Lung (tissue), 11 donors: ENCODE measurements at regions not wholly inside any gene's neighbourhood (a gene's known extent, or its start where the extent isn't known, plus 50 kb on each side); places are given as distances from the start of the nearest gene placed in this dataset.

ENCODE experiments used
- ATAC-seq: fragments of 200-7000 bp; cut with Tn5 transposase; one replicate; pipeline ENCODE4 v1.9.1; 2020; ENCODE audit warnings: moderate number of reproducible peaks; ENCODE audit not compliant: insufficient read depth, low FRiP score
- DNase-seq, 3 donors: peaks; one replicate each; pipeline ENCODE4 v3.0.0-alpha.2; 2013 to 2017
- H3K27ac ChIP-seq, 2 donors: one replicate each; pipeline ENCODE4 v1.5.1; 2013; ENCODE audit warnings: mild to moderate bottlenecking in 2 of 2, moderate library complexity in 2 of 2, control low read depth in 1 of 2, inconsistent platforms in 1 of 2, low read depth in 1 of 2, low read length in 1 of 2
- H3K27me3 ChIP-seq, 3 donors: one replicate each; pipeline ENCODE4 v1.5.1; 2013; ENCODE audit warnings: low read length in 2 of 3; ENCODE audit not compliant: control insufficient read depth in 3 of 3, insufficient read depth in 3 of 3
- H3K36me3 ChIP-seq, 4 donors: one replicate each; pipeline ENCODE4 v1.5.1; 2013; ENCODE audit warnings: low read length in 4 of 4, mild to moderate bottlenecking in 1 of 4, moderate library complexity in 1 of 4; ENCODE audit not compliant: control insufficient read depth in 4 of 4, insufficient read depth in 4 of 4
- H3K4me1 ChIP-seq, 5 donors: one replicate each; pipeline ENCODE4 v1.5.1; 2013; ENCODE audit warnings: low read length in 5 of 5, mild to moderate bottlenecking in 2 of 5, moderate library complexity in 1 of 5; ENCODE audit not compliant: control insufficient read depth in 5 of 5, insufficient read depth in 5 of 5
- H3K4me3 ChIP-seq: one replicate; pipeline ENCODE4 v1.5.1; 2013; ENCODE audit warnings: mild to moderate bottlenecking, control low read depth, moderate library complexity
- H3K9ac ChIP-seq, 2 donors: one replicate each; pipeline ENCODE4 v1.5.1; 2013; ENCODE audit warnings: low read length in 2 of 2, control low read depth in 1 of 2; ENCODE audit not compliant: insufficient read depth in 1 of 2
- H3K9me3 ChIP-seq, 4 donors: one replicate each; pipeline ENCODE4 v1.5.1; 2013; ENCODE audit warnings: low read length in 3 of 4, mild to moderate bottlenecking in 1 of 4, moderate library complexity in 1 of 4; ENCODE audit not compliant: control insufficient read depth in 4 of 4, insufficient read depth in 3 of 4
- WGBS, 2 donors: extraction: QIAGEN DNeasy Blood & Tissue Kit; methylation state at CpG; one replicate each; pipeline ENCODE4 v1.1.7; 2013; 5-methylcytosine and 5-hydroxymethylcytosine counted together
- TF ChIP-seq, protein P1 (sequence below): IDR thresholded peaks from 2 replicates; pipeline ENCODE4 v1.5.1; 2012; ENCODE audit warnings: mild to moderate bottlenecking; ENCODE audit errors: control extremely low read depth, extremely low read depth
- donor health status: control.
- donor health status: control.
- donor health status: Bipolar disorder and iron deficiency.
- donor health status: healthy.
- donor health status: DM: yes; HTN: yes; CAD: no.

DNA sequence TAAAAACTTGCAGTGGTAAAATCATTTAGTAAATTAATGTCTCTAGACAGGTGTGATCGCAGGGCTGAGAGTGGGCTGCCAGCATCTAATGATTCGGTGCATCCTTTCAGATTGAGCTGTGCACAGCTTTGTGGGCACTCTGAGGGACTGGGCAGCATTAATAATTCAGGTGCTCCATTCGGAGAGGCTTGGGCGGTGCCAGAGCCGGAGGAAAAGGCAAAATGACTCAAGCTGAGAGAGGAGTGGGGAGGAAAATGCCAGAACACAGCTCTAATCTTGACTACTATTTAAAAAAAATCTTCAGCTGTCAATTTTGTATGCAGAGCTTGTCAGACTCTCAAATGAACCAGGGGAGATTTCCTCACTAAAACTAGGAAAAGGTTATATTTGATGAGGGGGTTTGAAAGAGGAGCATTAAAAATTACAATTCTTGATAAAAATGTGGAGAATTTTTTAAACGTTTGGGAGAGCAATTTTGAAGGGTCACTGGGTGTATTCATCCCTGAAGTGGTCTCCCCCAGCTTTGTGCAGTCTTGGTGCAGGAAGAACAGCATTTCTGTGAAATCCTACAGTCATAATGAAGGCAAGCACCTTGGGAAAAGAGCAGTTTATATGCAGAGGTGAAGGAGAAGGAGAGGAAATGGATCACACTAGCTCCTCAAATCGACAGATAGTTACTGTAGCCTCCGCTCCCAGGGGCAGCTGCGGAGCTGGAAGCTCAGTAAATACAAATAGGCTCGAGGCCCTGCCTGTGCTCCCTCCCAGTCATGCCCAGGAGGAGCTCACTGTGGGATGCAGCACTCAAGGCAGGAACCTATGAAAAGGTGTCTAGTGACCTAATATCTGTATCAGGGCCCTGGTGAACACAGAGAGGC, 535.4 kb upstream of the RAB6C start:
- H3K4me1 ChIP-seq: no peaks in the 10 kb centered on the region
- no peak for ATAC-seq
- H3K36me3 ChIP-seq: no peaks in the 10 kb centered on the region
- TF ChIP-seq, protein P1, sequence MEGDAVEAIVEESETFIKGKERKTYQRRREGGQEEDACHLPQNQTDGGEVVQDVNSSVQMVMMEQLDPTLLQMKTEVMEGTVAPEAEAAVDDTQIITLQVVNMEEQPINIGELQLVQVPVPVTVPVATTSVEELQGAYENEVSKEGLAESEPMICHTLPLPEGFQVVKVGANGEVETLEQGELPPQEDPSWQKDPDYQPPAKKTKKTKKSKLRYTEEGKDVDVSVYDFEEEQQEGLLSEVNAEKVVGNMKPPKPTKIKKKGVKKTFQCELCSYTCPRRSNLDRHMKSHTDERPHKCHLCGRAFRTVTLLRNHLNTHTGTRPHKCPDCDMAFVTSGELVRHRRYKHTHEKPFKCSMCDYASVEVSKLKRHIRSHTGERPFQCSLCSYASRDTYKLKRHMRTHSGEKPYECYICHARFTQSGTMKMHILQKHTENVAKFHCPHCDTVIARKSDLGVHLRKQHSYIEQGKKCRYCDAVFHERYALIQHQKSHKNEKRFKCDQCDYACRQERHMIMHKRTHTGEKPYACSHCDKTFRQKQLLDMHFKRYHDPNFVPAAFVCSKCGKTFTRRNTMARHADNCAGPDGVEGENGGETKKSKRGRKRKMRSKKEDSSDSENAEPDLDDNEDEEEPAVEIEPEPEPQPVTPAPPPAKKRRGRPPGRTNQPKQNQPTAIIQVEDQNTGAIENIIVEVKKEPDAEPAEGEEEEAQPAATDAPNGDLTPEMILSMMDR: no peak
- H3K4me3 ChIP-seq: no peak overlapping the region
- no peaks in the 10 kb centered on the region for H3K27me3 ChIP-seq
- 60 to 73% methylated on average over 10 of the region's 10 CpGs for WGBS, 2 donors
- no peaks in the 10 kb centered on the region for H3K9me3 ChIP-seq
- H3K9ac ChIP-seq: no peak overlapping the region
- no peak overlapping the region for H3K27ac ChIP-seq
- no peak for DNase-seq

DNA sequence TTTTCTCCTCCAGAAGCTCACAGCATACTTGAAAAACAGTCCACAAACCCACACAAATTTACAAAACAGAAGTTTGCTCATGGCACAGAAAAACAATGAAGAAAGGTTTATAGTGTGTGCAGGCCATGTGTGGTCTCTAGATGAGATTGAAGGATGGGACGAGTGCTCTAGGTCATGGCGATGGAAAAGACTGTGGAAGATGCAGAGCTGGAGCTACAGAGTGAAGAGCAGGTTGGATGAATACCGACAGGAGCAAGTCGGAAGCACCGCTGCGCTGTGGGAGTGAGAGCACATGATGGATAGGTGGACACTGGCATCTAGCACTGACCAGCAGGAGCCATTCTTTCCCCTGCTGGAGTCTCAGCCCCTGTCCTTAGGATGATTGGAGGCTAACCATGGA, 534.7 kb upstream of the RAB6C start:
- Histone ChIP-seq H3K9ac (no peak overlapping the region), H3K4me3 (no peak overlapping the region), H3K36me3 (no peaks in the 10 kb centered on the region), H3K4me1 (no peaks in the 10 kb centered on the region), H3K27me3 (no peaks in the 10 kb centered on the region), H3K9me3 (no peaks in the 10 kb centered on the region), H3K27ac (no peak overlapping the region)
- TF ChIP-seq, protein P1: no peak
- no peak for ATAC-seq
- 85 to 93% methylated on average over 6 of the region's 6 CpGs for WGBS, 2 donors
- no peak for DNase-seq

DNA sequence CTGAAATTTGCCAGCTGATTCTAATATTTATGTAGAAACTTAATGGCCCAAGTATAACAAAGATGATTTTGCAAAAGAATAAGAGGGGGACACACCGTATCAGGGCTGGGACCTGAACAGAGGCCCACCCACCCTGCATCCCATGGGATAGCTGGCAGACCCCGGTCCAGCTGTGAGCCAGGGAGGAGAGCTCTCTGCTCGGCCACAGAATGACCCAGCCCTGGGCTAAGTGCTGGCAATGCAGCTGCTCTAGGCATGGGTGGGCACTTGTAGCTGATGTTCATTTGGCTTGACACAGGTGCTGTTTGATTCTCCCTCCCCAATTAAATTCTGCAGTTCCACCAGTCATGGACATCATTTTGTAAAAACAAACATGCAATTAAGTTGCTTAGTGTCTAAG, 522.8 kb upstream of the RAB6C start:
- TF ChIP-seq, protein P1: no peak
- no peak for ATAC-seq
- 58 to 59% methylated on average over 3 of the region's 3 CpGs for WGBS, 2 donors
- H3K9me3 ChIP-seq: peaks cover 0 to 2% (median 0%) of the 10 kb centered on the region in 4 donors
- DNase-seq: no peak
- H3K4me1 ChIP-seq: no peaks in the 10 kb centered on the region
- no peak overlapping the region for H3K9ac ChIP-seq
- no peak overlapping the region for H3K27ac ChIP-seq
- H3K36me3 ChIP-seq: no peaks in the 10 kb centered on the region
- H3K27me3 ChIP-seq: peaks cover 0 to 6% (median 0%) of the 10 kb centered on the region in 3 donors
- no peak overlapping the region for H3K4me3 ChIP-seq
